Neural progenitor cell (in vitro differentiated cells): ENCODE measurements at regions not wholly inside any gene's neighbourhood (a gene's known extent, or its start where the extent isn't known, plus 50 kb on each side); places are given as distances from the start of the nearest gene placed in this dataset.

Experiments
- DNase-seq: peaks from one replicate; pipeline ENCODE4 v3.0.0-alpha.2; 2016; ENCODE audit warnings: low spot score
- H2AFZ ChIP-seq: fragments of 200-600 bp; sonication (generic); replicated peaks from 2 replicates; pipeline ENCODE4 v1.6.1; 2016; ENCODE audit warnings: antibody characterized with exemption
- H3F3A ChIP-seq: fragments of 200-600 bp; sonication (generic); 2 replicates; pipeline ENCODE4 v1.6.1; 2016; ENCODE audit warnings: antibody characterized with exemption, low read depth
- H3K27ac ChIP-seq: fragments of 200-600 bp; sonication (generic); 2 replicates; pipeline ENCODE4 v1.5.1; 2016; ENCODE audit warnings: mild to moderate bottlenecking
- H3K27me3 ChIP-seq: fragments of 200-600 bp; sonication (generic); 2 replicates; pipeline ENCODE4 v1.6.1; 2016; ENCODE audit warnings: mild to moderate bottlenecking, moderate library complexity
- H3K36me3 ChIP-seq: fragments of 200-600 bp; sonication (generic); 2 replicates; pipeline ENCODE4 v1.5.1; 2016
- H3K4me1 ChIP-seq: fragments of 200-600 bp; sonication (generic); 2 replicates; pipeline ENCODE4 v1.6.1; 2016; ENCODE audit warnings: mixed run types
- H3K4me2 ChIP-seq: fragments of 200-600 bp; sonication (generic); 2 replicates; pipeline ENCODE4 v1.6.1; 2016
- H3K4me3 ChIP-seq: fragments of 200-600 bp; sonication (generic); 2 replicates; pipeline ENCODE4 v1.5.1; 2016
- H3K79me2 ChIP-seq: fragments of 200-600 bp; sonication (generic); 2 replicates; pipeline ENCODE4 v1.6.1; 2016; ENCODE audit warnings: low read depth
- H3K9ac ChIP-seq: fragments of 200-600 bp; sonication (generic); 2 replicates; pipeline ENCODE4 v1.6.1; 2016
- H3K9me3 ChIP-seq: fragments of 200-600 bp; sonication (generic); 2 replicates; pipeline ENCODE4 v1.5.1; 2016; ENCODE audit warnings: low read depth
- H4K20me1 ChIP-seq: fragments of 200-600 bp; sonication (generic); 2 replicates; pipeline ENCODE4 v1.6.1; 2016; ENCODE audit warnings: low read depth
- H3K27ac Mint-ChIP-seq: 3 replicates; pipeline ENCODE4 v1.8.0; 2021; ENCODE audit warnings: mixed read lengths
- H3K27me3 Mint-ChIP-seq: 2 replicates; pipeline ENCODE4 v1.8.0; 2022; ENCODE audit warnings: low read depth, mild to moderate bottlenecking, inconsistent platforms, moderate library complexity, mixed read lengths; ENCODE audit not compliant: insufficient read depth
- H3K36me3 Mint-ChIP-seq: 3 replicates; pipeline ENCODE4 v1.8.0; 2021; ENCODE audit warnings: mixed read lengths
- H3K4me1 Mint-ChIP-seq: 3 replicates; pipeline ENCODE4 v1.8.0; 2021; ENCODE audit warnings: mixed read lengths
- H3K4me3 Mint-ChIP-seq: 3 replicates; pipeline ENCODE4 v1.8.0; 2021; ENCODE audit warnings: mild to moderate bottlenecking, moderate library complexity, mixed read lengths
- H3K9me3 Mint-ChIP-seq: 3 replicates; pipeline ENCODE4 v1.8.0; 2020; ENCODE audit warnings: mixed read lengths
- CTCF ChIP-seq: fragments of 200-600 bp; sonication (generic); IDR thresholded peaks from 2 replicates; pipeline ENCODE4 v1.5.1; 2017; ENCODE audit warnings: antibody characterized with exemption, mild to moderate bottlenecking
- EZH2 ChIP-seq: fragments of 200-600 bp; sonication (generic); IDR thresholded peaks from 2 replicates; pipeline ENCODE4 v1.6.1; 2017; ENCODE audit warnings: antibody characterized with exemption, mild to moderate bottlenecking, moderate library complexity
- EZH2phosphoT487 ChIP-seq: fragments of 200-600 bp; sonication (generic); IDR thresholded peaks from 2 replicates; pipeline ENCODE4 v1.6.1; 2017; ENCODE audit warnings: antibody characterized with exemption

GRCh38 chr1:90176530-90176929 lies 181.6 kb downstream of the ZNF326 start:
- H3K27me3 Mint-ChIP-seq, result peaks cover 2% of the 10 kb centered on the region
- no peaks in the 10 kb centered on the region for H4K20me1 ChIP-seq
- H3K36me3 Mint-ChIP-seq, result no peaks in the 10 kb centered on the region
- no peaks in the 10 kb centered on the region for H3K36me3 ChIP-seq
- H3K27ac ChIP-seq, result no peak overlapping the region
- H3K4me3 ChIP-seq, result no peak overlapping the region
- H3K79me2 ChIP-seq, result no peaks in the 10 kb centered on the region
- no peak overlapping the region for H3K4me2 ChIP-seq
- peaks cover 5% of the 10 kb centered on the region for H3K4me1 Mint-ChIP-seq
- no peak for TF ChIP-seq EZH2
- TF ChIP-seq CTCF, result no peak
- TF ChIP-seq EZH2phosphoT487, result no peak
- H3K27ac Mint-ChIP-seq, result no peak overlapping the region
- peaks cover 8% of the 10 kb centered on the region for H3K4me1 ChIP-seq
- H3K9ac ChIP-seq, result no peak overlapping the region
- no peaks in the 10 kb centered on the region for H3F3A ChIP-seq
- H3K9me3 Mint-ChIP-seq, result peaks cover 4% of the 10 kb centered on the region
- H3K4me3 Mint-ChIP-seq, result no peak overlapping the region
- no peaks in the 10 kb centered on the region for H3K27me3 ChIP-seq
- no peak overlapping the region for H2AFZ ChIP-seq
- no peak for DNase-seq
- no peaks in the 10 kb centered on the region for H3K9me3 ChIP-seq

DNA sequence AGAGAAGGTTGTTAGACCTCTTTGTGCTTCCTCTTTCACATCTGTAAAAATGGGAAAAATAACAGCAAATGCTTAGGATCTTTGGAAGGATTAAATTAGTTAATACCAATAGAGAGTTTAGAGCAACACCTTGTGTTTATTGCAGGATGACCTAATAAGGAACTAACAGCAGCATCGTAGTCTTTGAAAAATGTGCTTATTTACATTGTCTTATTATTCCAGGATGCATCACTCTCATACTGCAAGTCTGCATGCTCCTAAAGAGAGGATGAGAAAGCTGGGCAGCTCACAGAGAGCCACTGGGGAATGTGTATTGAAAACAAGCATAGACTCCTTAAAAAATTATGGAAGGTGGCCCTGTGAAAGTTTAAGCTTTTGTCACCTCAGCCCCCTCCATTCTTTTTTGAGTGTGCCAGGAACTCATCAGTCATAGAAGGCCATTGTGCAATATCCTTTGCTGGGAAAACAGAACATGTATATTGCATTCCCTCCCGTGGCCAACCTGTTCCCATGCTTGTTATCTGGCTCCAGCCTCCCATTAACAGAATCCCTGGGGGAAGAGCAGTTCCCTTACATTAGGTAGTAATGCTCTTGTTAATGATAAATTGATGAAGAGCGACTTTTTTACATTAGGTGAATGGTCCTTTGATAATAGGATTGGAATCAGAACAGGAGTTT lies 180.7 kb downstream of the ZNF326 start:
- H3F3A ChIP-seq, result no peaks in the 10 kb centered on the region
- no peak overlapping the region for H3K9ac ChIP-seq
- no peaks in the 10 kb centered on the region for H3K36me3 ChIP-seq
- no peak overlapping the region for H3K4me2 ChIP-seq
- no peak for DNase-seq
- H3K9me3 ChIP-seq, result no peaks in the 10 kb centered on the region
- no peak overlapping the region for H3K4me3 ChIP-seq
- Mint-ChIP-seq H3K9me3 (peaks cover 4% of the 10 kb centered on the region), H3K27me3 (peaks cover 2% of the 10 kb centered on the region), H3K4me3 (no peak overlapping the region), H3K4me1 (peaks cover 5% of the 10 kb centered on the region), H3K27ac (no peak overlapping the region), H3K36me3 (no peaks in the 10 kb centered on the region)
- H3K27ac ChIP-seq, result no peak overlapping the region
- H3K4me1 ChIP-seq, result peaks cover 8% of the 10 kb centered on the region
- no peaks in the 10 kb centered on the region for H4K20me1 ChIP-seq
- H2AFZ ChIP-seq, result no peak overlapping the region
- no peaks in the 10 kb centered on the region for H3K79me2 ChIP-seq
- TF ChIP-seq CTCF (no peak), EZH2phosphoT487 (no peak), EZH2 (no peak)
- no peaks in the 10 kb centered on the region for H3K27me3 ChIP-seq

DNA sequence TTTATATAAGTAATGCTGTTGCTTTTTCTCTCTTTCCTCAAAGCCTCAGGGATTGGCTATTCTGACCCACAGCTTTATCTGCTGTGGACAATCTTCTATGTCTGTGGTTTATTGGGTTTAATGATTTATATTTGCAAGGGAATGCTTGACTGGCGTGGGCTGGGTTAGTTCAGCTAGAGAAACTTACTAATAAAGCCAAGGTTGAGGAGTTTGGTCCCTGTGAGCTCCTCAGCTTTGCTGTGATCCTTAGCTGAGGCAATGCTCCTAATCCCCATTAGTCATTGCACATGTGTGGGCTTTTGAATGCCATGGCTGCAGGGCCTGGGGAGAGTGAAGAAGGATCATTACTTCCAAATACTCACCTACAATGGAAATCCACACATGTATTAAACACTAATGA lies 179.3 kb downstream of the ZNF326 start:
- Histone ChIP-seq H3K4me3 (no peak overlapping the region), H3K4me2 (no peak overlapping the region), H2AFZ (no peak overlapping the region), H3K27ac (no peak overlapping the region), H3K79me2 (no peaks in the 10 kb centered on the region), H3K4me1 (peaks cover 8% of the 10 kb centered on the region), H3K27me3 (no peaks in the 10 kb centered on the region), H3K9ac (no peak overlapping the region), H3F3A (no peaks in the 10 kb centered on the region), H3K9me3 (no peaks in the 10 kb centered on the region), H3K36me3 (no peaks in the 10 kb centered on the region), H4K20me1 (no peaks in the 10 kb centered on the region)
- Mint-ChIP-seq H3K9me3 (peaks cover 7% of the 10 kb centered on the region), H3K36me3 (no peaks in the 10 kb centered on the region), H3K4me3 (no peak overlapping the region), H3K27ac (no peak overlapping the region), H3K4me1 (peaks cover 5% of the 10 kb centered on the region), H3K27me3 (peaks cover 2% of the 10 kb centered on the region)
- DNase-seq, result no peak
- TF ChIP-seq EZH2phosphoT487, result no peak
- TF ChIP-seq EZH2, result no peak
- no peak for TF ChIP-seq CTCF
